Common myeloid progenitor, CD34-positive (primary cell): ENCODE measurements at regions not wholly inside any gene's neighbourhood (a gene's known extent, or its start where the extent isn't known, plus 50 kb on each side); places are given as distances from the start of the nearest gene placed in this dataset.
A peak's percentile ranks its signal among the peaks of the same experiment; 100 is the strongest.
"Not testable (repeated sequence)": the region's sequence is repeated elsewhere in the genome, so short reads cannot be mapped to it uniquely, and the experiment has no call there.

Experiments
- CTCF ChIA-PET: fragments of 350-600 bp; sonication (Branson Sonifier 250); formaldehyde crosslinking; loops from one replicate; lab custom pipeline; 2021; ENCODE audit warnings: antibody characterized with exemption; lab: Charles Lee
- POLR2A ChIA-PET: fragments of 350-600 bp; sonication (Branson Sonifier 250); formaldehyde crosslinking; loops from one replicate; lab custom pipeline; 2021; ENCODE audit warnings: antibody characterized with exemption; lab: Charles Lee
- DNase-seq, 3 donors: peaks; one replicate each; pipeline versions ENCODE4 v3.0.0 to v3.0.0-alpha.2; 2013
- H3K27ac ChIP-seq, 2 experiments: 1 replicate in 1 of 2; 2 replicates in 1 of 2; pipeline ENCODE4 v1.7.0; 2013; ENCODE audit warnings: inconsistent platforms in 2 of 2, low read length in 2 of 2, mild to moderate bottlenecking in 2 of 2, low read depth in 1 of 2, moderate library complexity in 1 of 2; ENCODE audit not compliant: severe bottlenecking in 2 of 2, insufficient read depth in 1 of 2, poor library complexity in 1 of 2
- H3K27me3 ChIP-seq, 5 experiments: replicated peaks in 2 of 5; 1 replicate in 3 of 5; 2 replicates in 2 of 5; pipeline versions ENCODE4 v1.6.1 to v1.7.0; 2013; ENCODE audit warnings: low read length in 4 of 5, mild to moderate bottlenecking in 2 of 5, moderate library complexity in 2 of 5, inconsistent platforms in 1 of 5; ENCODE audit not compliant: insufficient read depth in 5 of 5, control insufficient read depth in 4 of 5
- H3K36me3 ChIP-seq, 4 experiments: 1 replicate in 2 of 4; 2 replicates in 2 of 4; pipeline versions ENCODE4 v1.6.1 to v1.7.0; 2013; ENCODE audit warnings: low read length in 3 of 4, control low read depth in 1 of 4, mild to moderate bottlenecking in 1 of 4; ENCODE audit not compliant: control insufficient read depth in 4 of 4, insufficient read depth in 4 of 4
- H3K4me1 ChIP-seq, 4 experiments: 1 replicate in 3 of 4; 2 replicates in 1 of 4; pipeline versions ENCODE4 v1.6.1 to v1.7.1; 2013; ENCODE audit warnings: low read length in 3 of 4, mild to moderate bottlenecking in 3 of 4, control low read depth in 1 of 4, inconsistent platforms in 1 of 4, moderate library complexity in 1 of 4; ENCODE audit not compliant: control insufficient read depth in 4 of 4, insufficient read depth in 4 of 4; ENCODE audit errors: control extremely low read depth in 1 of 4
- H3K4me3 ChIP-seq, 7 experiments: 1 replicate in 4 of 7; 2 replicates in 3 of 7; pipeline versions ENCODE4 v1.5.1 to v1.7.0; 2013; ENCODE audit warnings: mild to moderate bottlenecking in 7 of 7, low read length in 6 of 7, moderate library complexity in 6 of 7, inconsistent platforms in 2 of 7, low read depth in 2 of 7, control low read depth in 1 of 7; ENCODE audit not compliant: insufficient read depth in 4 of 7, control insufficient read depth in 1 of 7; ENCODE audit errors: extremely low read depth in 1 of 7
- H3K9me3 ChIP-seq, 5 experiments: 1 replicate in 4 of 5; 2 replicates in 1 of 5; pipeline versions ENCODE4 v1.6.1 to v1.7.1; 2013; ENCODE audit warnings: low read length in 4 of 5, mild to moderate bottlenecking in 2 of 5, inconsistent platforms in 1 of 5, low read depth in 1 of 5, moderate library complexity in 1 of 5; ENCODE audit not compliant: control insufficient read depth in 4 of 5, insufficient read depth in 2 of 5; ENCODE audit errors: control extremely low read depth in 1 of 5
- WGBS: methylation state at CpG from one replicate; pipeline ENCODE4 v1.1.5; 2013; ENCODE audit not compliant: insufficient coverage; 5-methylcytosine and 5-hydroxymethylcytosine counted together

DNA sequence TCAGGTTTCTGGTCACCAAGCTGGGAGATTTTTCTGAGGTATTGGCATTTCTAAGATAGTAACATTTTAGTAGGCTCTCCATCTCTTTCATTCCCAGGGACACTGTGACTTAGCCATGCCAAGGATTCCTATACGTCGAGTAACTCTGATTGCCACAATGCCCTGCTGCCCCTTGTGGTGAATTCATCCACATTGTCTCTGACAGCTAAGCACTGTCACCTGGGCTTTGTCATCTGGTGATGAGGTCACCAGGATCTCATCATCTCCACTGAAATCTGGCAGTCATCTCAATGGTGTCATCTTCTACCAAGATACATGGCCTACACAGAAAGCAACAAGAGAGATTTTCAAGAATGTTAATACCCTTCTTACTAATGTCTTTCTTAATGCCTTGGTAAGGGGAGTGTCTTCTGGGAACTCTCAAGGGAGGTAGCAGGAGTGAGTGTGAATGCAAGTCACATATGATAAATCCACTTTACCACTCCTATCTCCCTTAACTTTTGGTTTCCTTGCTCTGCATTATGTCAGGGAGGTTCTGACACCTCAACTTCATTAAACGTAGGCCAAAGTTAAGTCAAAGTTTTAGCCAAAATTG lies 246.7 kb downstream of the CD109 start:
- H3K9me3 ChIP-seq = peaks cover 0 to 3% (median 0%) of the 10 kb centered on the region in 5 experiments
- ChIA-PET CTCF (no interaction called here), POLR2A (no interaction called here)
- H3K36me3 ChIP-seq = no peaks in the 10 kb centered on the region
- whole genome bisulfite sequencing = 73% methylated on average over 3 of the region's 3 CpGs
- no peak overlapping the region for H3K4me3 ChIP-seq
- no peak for DNase-seq
- no peaks in the 10 kb centered on the region for H3K27me3 ChIP-seq
- no peaks in the 10 kb centered on the region for H3K4me1 ChIP-seq
- H3K27ac ChIP-seq = no peak overlapping the region

- H3K4me1 ChIP-seq = no peaks in the 10 kb centered on the region
- CTCF ChIA-PET = no interaction called here
- POLR2A ChIA-PET = no interaction called here
These were observed 245.9 kb downstream of the CD109 start for GRCh38 chr6:73941892-73942291.

DNA sequence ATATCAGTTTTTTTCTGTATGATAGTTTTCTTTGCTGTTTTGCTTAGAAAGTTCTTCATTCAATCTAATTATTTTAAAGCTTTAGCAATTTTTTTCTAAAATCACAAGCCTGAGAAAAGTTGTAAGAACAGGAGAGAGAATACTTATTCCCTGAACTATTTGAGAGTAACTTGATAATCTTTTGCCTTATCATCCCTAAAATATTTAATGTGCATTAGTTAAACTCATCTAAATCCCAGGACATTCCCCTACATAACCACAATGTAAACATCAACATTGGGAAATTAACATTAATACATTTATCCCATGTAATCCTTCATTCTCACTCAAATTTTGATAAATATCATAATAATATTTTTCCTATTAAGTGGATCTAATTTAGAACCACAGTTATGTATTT lies 241.8 kb downstream of the CD109 start:
- H3K9me3 ChIP-seq = peaks cover 0 to 3% (median 0%) of the 10 kb centered on the region in 5 experiments
- no peak overlapping the region for H3K27ac ChIP-seq
- no peaks in the 10 kb centered on the region for H3K4me1 ChIP-seq
- H3K4me3 ChIP-seq = no peak overlapping the region
- ChIA-PET POLR2A (no interaction called here), CTCF (no interaction called here)
- no peaks in the 10 kb centered on the region for H3K27me3 ChIP-seq
- DNase-seq = no peak
- H3K36me3 ChIP-seq = no peaks in the 10 kb centered on the region

More at GRCh38 chr6:73941892-73942291, 245.9 kb downstream of the CD109 start:
- no peak overlapping the region for H3K4me3 ChIP-seq
- H3K9me3 ChIP-seq = peaks cover 0 to 3% (median 0%) of the 10 kb centered on the region in 5 experiments
- no peak overlapping the region for H3K27ac ChIP-seq
- peak in 1 of 3 donors; percentile 2 for DNase-seq
- H3K36me3 ChIP-seq = no peaks in the 10 kb centered on the region
- H3K27me3 ChIP-seq = no peaks in the 10 kb centered on the region

GRCh38 chr6:73932866-73933265 lies 236.9 kb downstream of the CD109 start:
- no peak for DNase-seq
- no peaks in the 10 kb centered on the region for H3K36me3 ChIP-seq
- no peak overlapping the region for H3K4me3 ChIP-seq
- peaks cover 0 to 8% (median 0%) of the 10 kb centered on the region in 5 experiments for H3K9me3 ChIP-seq
- POLR2A ChIA-PET = no interaction called here
- H3K4me1 ChIP-seq = no peaks in the 10 kb centered on the region
- no peaks in the 10 kb centered on the region for H3K27me3 ChIP-seq
- CTCF ChIA-PET = no interaction called here
- no peak overlapping the region for H3K27ac ChIP-seq

- Histone ChIP-seq H3K27me3 (no peaks in the 10 kb centered on the region), H3K4me3 (no peak overlapping the region), H3K9me3 (peaks cover 0 to 8% (median 0%) of the 10 kb centered on the region in 5 experiments), H3K27ac (no peak overlapping the region), H3K4me1 (no peaks in the 10 kb centered on the region), H3K36me3 (no peaks in the 10 kb centered on the region)
- 100% methylated on average over 2 of the region's 3 CpGs for whole genome bisulfite sequencing
- POLR2A ChIA-PET = no interaction called here
- DNase-seq = no peak
- CTCF ChIA-PET = interaction anchor here (0.6 kb wide), 1 partner anchor 1848 kb away, joined by 3 read pairs; no protein-coding TSS in a partner anchor
These were observed 233.4 kb downstream of the CD109 start for GRCh38 chr6:73929405-73929804.

GRCh38 chr6:73927421-73927820 lies 231.4 kb downstream of the CD109 start:
- ChIA-PET POLR2A (no interaction called here), CTCF (no interaction called here)
- no peak overlapping the region for H3K4me3 ChIP-seq
- H3K27ac ChIP-seq = no peak overlapping the region
- DNase-seq = peak in 1 of 3 donors; percentile 27
- no peaks in the 10 kb centered on the region for H3K4me1 ChIP-seq
- no peaks in the 10 kb centered on the region for H3K27me3 ChIP-seq
- peaks cover 0 to 8% (median 0%) of the 10 kb centered on the region in 5 experiments for H3K9me3 ChIP-seq
- H3K36me3 ChIP-seq = no peaks in the 10 kb centered on the region

DNA sequence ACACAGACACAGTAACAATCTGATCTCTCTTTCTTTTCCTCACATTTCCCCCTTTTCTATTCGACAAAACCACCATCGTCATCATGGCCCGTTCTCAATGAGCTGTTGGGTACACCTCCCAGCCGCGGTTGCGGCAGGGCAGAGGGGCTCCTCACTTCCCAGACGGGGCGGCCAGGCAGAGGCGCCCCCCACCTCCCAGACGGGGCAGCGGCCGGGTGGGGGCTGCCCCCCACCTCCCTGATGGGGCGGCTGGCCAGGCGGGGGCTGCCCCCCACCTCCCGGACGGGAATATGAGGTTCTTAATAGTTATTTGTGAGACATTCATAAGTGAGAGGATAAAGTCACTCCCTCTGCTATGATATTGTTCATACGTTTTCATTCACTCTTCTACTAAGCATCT lies 229.7 kb downstream of the CD109 start:
- CTCF ChIA-PET = not testable (repeated sequence)

More for the DNA sequence above, 229.7 kb downstream of the CD109 start:
- POLR2A ChIA-PET, H3K4me1 ChIP-seq, H3K4me3 ChIP-seq, DNase-seq, H3K27ac ChIP-seq, H3K27me3 ChIP-seq, H3K9me3 ChIP-seq, H3K36me3 ChIP-seq: not testable (repeated sequence)
- WGBS = 97% methylated on average over 13 of the region's 17 CpGs
